H9 (cell line): ENCODE measurements at regions not wholly inside any gene's neighbourhood (a gene's known extent, or its start where the extent isn't known, plus 50 kb on each side); places are given as distances from the start of the nearest gene placed in this dataset.

Source experiments
- DNase-seq: peaks from one replicate; pipeline ENCODE4 v3.0.0-alpha.2; 2017
- H2AFZ ChIP-seq: one replicate; pipeline ENCODE4 v1.6.1; 2013; ENCODE audit warnings: mild to moderate bottlenecking, low read length, control low read depth, moderate library complexity
- H2AK5ac ChIP-seq: 2 replicates; pipeline ENCODE4 v1.6.1; 2013; ENCODE audit warnings: low read length, control low read depth, mixed read lengths; ENCODE audit not compliant: insufficient read length
- H2BK120ac ChIP-seq: one replicate; pipeline ENCODE4 v1.6.1; 2013; ENCODE audit warnings: low read depth, mild to moderate bottlenecking, low read length, control low read depth, inconsistent platforms; ENCODE audit not compliant: poor library complexity, severe bottlenecking
- H2BK12ac ChIP-seq: 2 replicates; pipeline ENCODE4 v1.6.1; 2013; ENCODE audit warnings: low read length, control low read depth, mixed read lengths, low read depth; ENCODE audit not compliant: insufficient read length
- H2BK15ac ChIP-seq: 2 replicates; pipeline ENCODE4 v1.6.1; 2013; ENCODE audit warnings: low read depth, low read length, control low read depth
- H2BK20ac ChIP-seq: one replicate; pipeline ENCODE4 v1.6.1; 2013; ENCODE audit warnings: low read depth, mild to moderate bottlenecking, low read length, control low read depth, inconsistent platforms; ENCODE audit not compliant: poor library complexity, severe bottlenecking
- H2BK5ac ChIP-seq: 2 replicates; pipeline ENCODE4 v1.6.1; 2013; ENCODE audit warnings: low read length, control low read depth, mixed read lengths; ENCODE audit not compliant: insufficient read length
- H3K14ac ChIP-seq: 2 replicates; pipeline ENCODE4 v1.6.1; 2013; ENCODE audit warnings: low read length, control low read depth; ENCODE audit not compliant: insufficient read depth
- H3K18ac ChIP-seq: 2 replicates; pipeline ENCODE4 v1.6.1; 2013; ENCODE audit warnings: low read depth, mild to moderate bottlenecking, mixed read lengths, low read length, control low read depth; ENCODE audit not compliant: insufficient read length
- H3K23ac ChIP-seq: 2 replicates; pipeline ENCODE4 v1.6.1; 2013; ENCODE audit warnings: low read length, control low read depth, mixed read lengths, low read depth; ENCODE audit not compliant: insufficient read length
- H3K23me2 ChIP-seq: 2 replicates; pipeline ENCODE4 v1.6.1; 2013; ENCODE audit warnings: low read depth, mild to moderate bottlenecking, mixed read lengths, low read length, control low read depth; ENCODE audit not compliant: insufficient read length, poor library complexity, severe bottlenecking
- H3K27ac ChIP-seq: 2 replicates; pipeline ENCODE4 v1.5.1; 2013; ENCODE audit warnings: low read length, control low read depth, mixed read lengths, low read depth; ENCODE audit not compliant: insufficient read length
- H3K27me3 ChIP-seq: 2 replicates; pipeline ENCODE4 v1.6.1; 2013; ENCODE audit warnings: low read length, control low read depth, inconsistent platforms; ENCODE audit not compliant: insufficient read depth
- H3K4ac ChIP-seq: 2 replicates; pipeline ENCODE4 v1.6.1; 2013; ENCODE audit warnings: low read depth, mild to moderate bottlenecking, control low read depth, inconsistent platforms, low read length, moderate library complexity
- H3K4me1 ChIP-seq: 2 replicates; pipeline ENCODE4 v1.6.1; 2013; ENCODE audit warnings: low read length, control low read depth, inconsistent platforms; ENCODE audit not compliant: insufficient read depth
- H3K4me2 ChIP-seq: 2 replicates; pipeline ENCODE4 v1.6.1; 2013; ENCODE audit warnings: low read length, control low read depth, mixed read lengths; ENCODE audit not compliant: insufficient read length, insufficient read depth
- H3K56ac ChIP-seq: 2 replicates; pipeline ENCODE4 v1.6.1; 2013; ENCODE audit warnings: low read depth, mild to moderate bottlenecking, mixed read lengths, low read length, control low read depth; ENCODE audit not compliant: insufficient read length
- H3K79me1 ChIP-seq: 2 replicates; pipeline ENCODE4 v1.6.1; 2013; ENCODE audit warnings: low read depth, mild to moderate bottlenecking, moderate library complexity, low read length, control low read depth, inconsistent platforms; ENCODE audit not compliant: insufficient read depth, poor library complexity, severe bottlenecking
- H3K79me2 ChIP-seq: 2 replicates; pipeline ENCODE4 v1.6.1; 2013; ENCODE audit warnings: low read length, control low read depth, inconsistent platforms; ENCODE audit not compliant: insufficient read depth
- H3K9ac ChIP-seq: 2 replicates; pipeline ENCODE4 v1.6.1; 2013; ENCODE audit warnings: low read length, control low read depth, mixed read lengths; ENCODE audit not compliant: insufficient read length; ENCODE audit errors: extremely low read depth
- H3K9me3 ChIP-seq: one replicate; pipeline ENCODE4 v1.6.1; 2013; ENCODE audit warnings: low read depth, low read length, inconsistent platforms; ENCODE audit not compliant: control insufficient read depth
- H3T11ph ChIP-seq: one replicate; pipeline ENCODE4 v1.6.1; 2013; ENCODE audit warnings: mild to moderate bottlenecking, low read length, control low read depth, inconsistent platforms
- H4K20me1 ChIP-seq: one replicate; pipeline ENCODE4 v1.6.1; 2013; ENCODE audit not compliant: control insufficient read depth, insufficient read length, insufficient read depth
- H4K5ac ChIP-seq: 2 replicates; pipeline ENCODE4 v1.6.1; 2013; ENCODE audit warnings: low read depth, mild to moderate bottlenecking, mixed read lengths, low read length, control low read depth; ENCODE audit not compliant: insufficient read length
- H4K8ac ChIP-seq: replicated peaks from 2 replicates; pipeline ENCODE4 v1.6.1; 2013; ENCODE audit warnings: low read length, control low read depth, mixed read lengths, low read depth; ENCODE audit not compliant: insufficient read length
- H4K91ac ChIP-seq: 2 replicates; pipeline ENCODE4 v1.6.1; 2013; ENCODE audit warnings: low read depth, mild to moderate bottlenecking, moderate library complexity, mixed read lengths, low read length, control low read depth; ENCODE audit not compliant: insufficient read length
- H3K27ac Mint-ChIP-seq, 3 experiments: 2 replicates in 2 of 3; 3 replicates in 1 of 3; pipeline ENCODE4 v1.8.0; 2020 to 2021; ENCODE audit warnings: mixed read lengths in 3 of 3, mild to moderate bottlenecking in 1 of 3, moderate library complexity in 1 of 3
- H3K27me3 Mint-ChIP-seq: 2 replicates; pipeline ENCODE4 v1.8.0; 2021; ENCODE audit warnings: low read depth, mild to moderate bottlenecking, moderate library complexity, mixed read lengths
- H3K36me3 Mint-ChIP-seq, 3 experiments: 2 replicates in 2 of 3; 3 replicates in 1 of 3; pipeline ENCODE4 v1.8.0; 2020 to 2021; ENCODE audit warnings: low read depth in 3 of 3, mixed read lengths in 3 of 3; ENCODE audit not compliant: insufficient read depth in 1 of 3
- H3K4me1 Mint-ChIP-seq, 2 experiments: 2 replicates each; pipeline ENCODE4 v1.8.0; 2020; ENCODE audit warnings: mixed read lengths in 2 of 2
- H3K4me3 Mint-ChIP-seq, 2 experiments: 2 replicates in 1 of 2; 3 replicates in 1 of 2; pipeline ENCODE4 v1.8.0; 2020 to 2021; ENCODE audit warnings: mild to moderate bottlenecking in 2 of 2, mixed read lengths in 2 of 2, moderate library complexity in 1 of 2
- H3K9me3 Mint-ChIP-seq, 2 experiments: 2 replicates in 1 of 2; 3 replicates in 1 of 2; pipeline ENCODE4 v1.8.0; 2020; ENCODE audit warnings: mild to moderate bottlenecking in 2 of 2, mixed read lengths in 2 of 2, moderate library complexity in 1 of 2
- WGBS: extraction: QIAGEN DNeasy Blood & Tissue Kit; methylation state at CpG from one replicate; pipeline ENCODE4 v1.1.7; 2013; ENCODE audit warnings: missing lambda C conversion rate, low lambda C conversion rate, mixed read lengths; ENCODE audit not compliant: insufficient read length; ENCODE audit errors: extremely low coverage; 5-methylcytosine and 5-hydroxymethylcytosine counted together
- TF ChIP-seq, protein P1 (sequence below): fragments of 200-600 bp; sonication (generic); conservative IDR thresholded peaks from 3 replicates; pipeline ENCODE4 v1.8.0; 2021; ENCODE audit warnings: antibody characterized with exemption, mild to moderate bottlenecking

- Histone ChIP-seq H4K8ac (no peak overlapping the region), H3K14ac (peak overlapping the region; percentile 18; the same call in 1 of the 2 replicates), H4K91ac (no peak overlapping the region), H2BK12ac (no peak overlapping the region), H2AK5ac (no peak overlapping the region), H3K23me2 (no peaks in the 10 kb centered on the region), H2BK120ac (no peak overlapping the region), H3K56ac (no peak overlapping the region), H3K18ac (no peak overlapping the region), H2BK15ac (no peak overlapping the region), H3K23ac (no peak overlapping the region), H2AFZ (no peak overlapping the region), H3K27me3 (no peaks in the 10 kb centered on the region), H3K9me3 (no peaks in the 10 kb centered on the region), H3K27ac (no peak overlapping the region), H4K5ac (no peak overlapping the region), H3K79me1 (no peaks in the 10 kb centered on the region), H3K9ac (no peak overlapping the region), H2BK5ac (no peak overlapping the region), H3K4ac (no peak overlapping the region), H3K4me2 (no peak overlapping the region), H3T11ph (no peak overlapping the region), H3K79me2 (no peaks in the 10 kb centered on the region), H3K4me1 (no peaks in the 10 kb centered on the region), H2BK20ac (no peak overlapping the region), H4K20me1 (no peaks in the 10 kb centered on the region)
- H3K27ac Mint-ChIP-seq = peak overlapping the region in 1 of 3 experiments; percentile 2; a peak in 1 of 7 replicates
- H3K27me3 Mint-ChIP-seq = peaks cover 9% of the 10 kb centered on the region
- no peaks in the 10 kb centered on the region for H3K36me3 Mint-ChIP-seq
- H3K4me1 Mint-ChIP-seq = peaks cover 6 to 8% of the 10 kb centered on the region in 2 experiments
- no CpG with 5 or more reads among the region's 11 CpGs for WGBS
- peaks cover 0 to 6% of the 10 kb centered on the region in 2 experiments; a peak in 4 of 5 replicates for H3K9me3 Mint-ChIP-seq
- TF ChIP-seq, protein P1, sequence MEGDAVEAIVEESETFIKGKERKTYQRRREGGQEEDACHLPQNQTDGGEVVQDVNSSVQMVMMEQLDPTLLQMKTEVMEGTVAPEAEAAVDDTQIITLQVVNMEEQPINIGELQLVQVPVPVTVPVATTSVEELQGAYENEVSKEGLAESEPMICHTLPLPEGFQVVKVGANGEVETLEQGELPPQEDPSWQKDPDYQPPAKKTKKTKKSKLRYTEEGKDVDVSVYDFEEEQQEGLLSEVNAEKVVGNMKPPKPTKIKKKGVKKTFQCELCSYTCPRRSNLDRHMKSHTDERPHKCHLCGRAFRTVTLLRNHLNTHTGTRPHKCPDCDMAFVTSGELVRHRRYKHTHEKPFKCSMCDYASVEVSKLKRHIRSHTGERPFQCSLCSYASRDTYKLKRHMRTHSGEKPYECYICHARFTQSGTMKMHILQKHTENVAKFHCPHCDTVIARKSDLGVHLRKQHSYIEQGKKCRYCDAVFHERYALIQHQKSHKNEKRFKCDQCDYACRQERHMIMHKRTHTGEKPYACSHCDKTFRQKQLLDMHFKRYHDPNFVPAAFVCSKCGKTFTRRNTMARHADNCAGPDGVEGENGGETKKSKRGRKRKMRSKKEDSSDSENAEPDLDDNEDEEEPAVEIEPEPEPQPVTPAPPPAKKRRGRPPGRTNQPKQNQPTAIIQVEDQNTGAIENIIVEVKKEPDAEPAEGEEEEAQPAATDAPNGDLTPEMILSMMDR = no peak; the same call in 2 of the 3 replicates
- H3K4me3 Mint-ChIP-seq = no peak overlapping the region
- DNase-seq = peak; percentile 48
These were observed 500.6 kb upstream of the MYT1L start for GRCh38 chr2:2831633-2832032.
